Activated naive CD4-positive, alpha-beta T cell treated with anti-CD3 and anti-CD28 coated beads, Interleukin-2, amount 50 U/mL, for 24 hours (primary cell): ENCODE measurements at regions not wholly inside any gene's neighbourhood (a gene's known extent, or its start where the extent isn't known, plus 50 kb on each side); places are given as distances from the start of the nearest gene placed in this dataset.

ENCODE experiments used
- H3K27ac Mint-ChIP-seq: one replicate; pipeline ENCODE4 v1.8.0; 2021; ENCODE audit warnings: mild to moderate bottlenecking, mixed read lengths
- H3K27me3 Mint-ChIP-seq: one replicate; pipeline ENCODE4 v1.8.0; 2021; ENCODE audit warnings: mixed read lengths
- H3K36me3 Mint-ChIP-seq: one replicate; pipeline ENCODE4 v1.8.0; 2021; ENCODE audit warnings: mixed read lengths
- H3K4me1 Mint-ChIP-seq: one replicate; pipeline ENCODE4 v1.8.0; 2021; ENCODE audit warnings: mixed read lengths
- H3K4me3 Mint-ChIP-seq: one replicate; pipeline ENCODE4 v1.8.0; 2021; ENCODE audit warnings: mild to moderate bottlenecking, mixed read lengths
- H3K9me3 Mint-ChIP-seq: one replicate; pipeline ENCODE4 v1.8.0; 2021; ENCODE audit warnings: mixed read lengths

GRCh38 chrX:42089031-42089430, 165.7 kb upstream of the CASK start:
- Mint-ChIP-seq H3K9me3 (no peaks in the 10 kb centered on the region), H3K4me3 (no peak overlapping the region), H3K4me1 (peaks cover 2% of the 10 kb centered on the region), H3K27ac (no peak overlapping the region), H3K27me3 (no peaks in the 10 kb centered on the region), H3K36me3 (no peaks in the 10 kb centered on the region)

GRCh38 chrX:42087960-42088359, 164.6 kb upstream of the CASK start:
- no peak overlapping the region for H3K4me3 Mint-ChIP-seq
- H3K4me1 Mint-ChIP-seq = no peaks in the 10 kb centered on the region
- H3K36me3 Mint-ChIP-seq = no peaks in the 10 kb centered on the region
- H3K27me3 Mint-ChIP-seq = no peaks in the 10 kb centered on the region
- no peak overlapping the region for H3K27ac Mint-ChIP-seq
- no peaks in the 10 kb centered on the region for H3K9me3 Mint-ChIP-seq

- Mint-ChIP-seq H3K36me3 (no peaks in the 10 kb centered on the region), H3K9me3 (no peaks in the 10 kb centered on the region), H3K4me3 (no peak overlapping the region), H3K4me1 (no peaks in the 10 kb centered on the region), H3K27me3 (no peaks in the 10 kb centered on the region), H3K27ac (no peak overlapping the region)
Observed at GRCh38 chrX:42085836-42086235, 162.5 kb upstream of the CASK start.

- Mint-ChIP-seq H3K36me3 (no peaks in the 10 kb centered on the region), H3K4me1 (no peaks in the 10 kb centered on the region), H3K27ac (no peak overlapping the region), H3K27me3 (no peaks in the 10 kb centered on the region), H3K9me3 (no peaks in the 10 kb centered on the region), H3K4me3 (no peak overlapping the region)
Observed at GRCh38 chrX:42079968-42080367, 156.6 kb upstream of the CASK start.

- H3K4me1 Mint-ChIP-seq = no peaks in the 10 kb centered on the region
Observed at GRCh38 chrX:42077675-42078074, 154.3 kb upstream of the CASK start.

GRCh38 chrX:42075032-42075431, 151.7 kb upstream of the CASK start:
- Mint-ChIP-seq H3K9me3 (no peaks in the 10 kb centered on the region), H3K36me3 (no peaks in the 10 kb centered on the region), H3K27ac (no peak overlapping the region), H3K27me3 (no peaks in the 10 kb centered on the region), H3K4me1 (no peaks in the 10 kb centered on the region), H3K4me3 (no peak overlapping the region)

More at GRCh38 chrX:42077675-42078074, 154.3 kb upstream of the CASK start:
- Mint-ChIP-seq H3K27ac (no peak overlapping the region), H3K27me3 (no peaks in the 10 kb centered on the region), H3K9me3 (no peaks in the 10 kb centered on the region), H3K4me3 (no peak overlapping the region), H3K36me3 (no peaks in the 10 kb centered on the region)

GRCh38 chrX:42073448-42073847, 150.1 kb upstream of the CASK start:
- H3K27me3 Mint-ChIP-seq = no peaks in the 10 kb centered on the region
- no peak overlapping the region for H3K4me3 Mint-ChIP-seq
- no peaks in the 10 kb centered on the region for H3K9me3 Mint-ChIP-seq
- H3K4me1 Mint-ChIP-seq = no peaks in the 10 kb centered on the region
- H3K36me3 Mint-ChIP-seq = no peaks in the 10 kb centered on the region
- no peak overlapping the region for H3K27ac Mint-ChIP-seq

- H3K4me1 Mint-ChIP-seq = no peaks in the 10 kb centered on the region
- no peaks in the 10 kb centered on the region for H3K36me3 Mint-ChIP-seq
- H3K4me3 Mint-ChIP-seq = no peak overlapping the region
- H3K27ac Mint-ChIP-seq = no peak overlapping the region
- no peaks in the 10 kb centered on the region for H3K9me3 Mint-ChIP-seq
- no peaks in the 10 kb centered on the region for H3K27me3 Mint-ChIP-seq
Observed at GRCh38 chrX:42070866-42071265, 147.5 kb upstream of the CASK start.

- Mint-ChIP-seq H3K27ac (no peak overlapping the region), H3K9me3 (no peaks in the 10 kb centered on the region), H3K4me3 (no peak overlapping the region), H3K27me3 (no peaks in the 10 kb centered on the region), H3K4me1 (no peaks in the 10 kb centered on the region), H3K36me3 (no peaks in the 10 kb centered on the region)
Observed at GRCh38 chrX:42054256-42054655, 130.9 kb upstream of the CASK start.

- Mint-ChIP-seq H3K36me3 (no peaks in the 10 kb centered on the region), H3K4me1 (no peaks in the 10 kb centered on the region), H3K27me3 (no peaks in the 10 kb centered on the region), H3K9me3 (no peaks in the 10 kb centered on the region), H3K4me3 (no peak overlapping the region), H3K27ac (no peak overlapping the region)
Observed at GRCh38 chrX:42050345-42050744, 127.0 kb upstream of the CASK start.

GRCh38 chrX:42047886-42048285, 124.5 kb upstream of the CASK start:
- Mint-ChIP-seq H3K27me3 (no peaks in the 10 kb centered on the region), H3K4me3 (no peak overlapping the region), H3K4me1 (no peaks in the 10 kb centered on the region), H3K9me3 (no peaks in the 10 kb centered on the region), H3K27ac (no peak overlapping the region), H3K36me3 (no peaks in the 10 kb centered on the region)

GRCh38 chrX:42028109-42028508, 104.8 kb upstream of the CASK start:
- H3K4me3 Mint-ChIP-seq = no peak overlapping the region
- no peaks in the 10 kb centered on the region for H3K4me1 Mint-ChIP-seq
- no peaks in the 10 kb centered on the region for H3K27me3 Mint-ChIP-seq
- H3K9me3 Mint-ChIP-seq = peaks cover 4% of the 10 kb centered on the region
- no peaks in the 10 kb centered on the region for H3K36me3 Mint-ChIP-seq
- no peak overlapping the region for H3K27ac Mint-ChIP-seq

GRCh38 chrX:42027367-42028000, 104.1 kb upstream of the CASK start:
- no peak overlapping the region for H3K4me3 Mint-ChIP-seq
- peak overlapping the region; percentile 12 for H3K27ac Mint-ChIP-seq
- H3K9me3 Mint-ChIP-seq = no peaks in the 10 kb centered on the region
- H3K27me3 Mint-ChIP-seq = no peaks in the 10 kb centered on the region
- H3K36me3 Mint-ChIP-seq = no peaks in the 10 kb centered on the region
- H3K4me1 Mint-ChIP-seq = no peaks in the 10 kb centered on the region

GRCh38 chrX:42025861-42026260, 102.5 kb upstream of the CASK start:
- no peaks in the 10 kb centered on the region for H3K9me3 Mint-ChIP-seq
- H3K4me3 Mint-ChIP-seq = no peak overlapping the region
- peaks cover 8% of the 10 kb centered on the region for H3K4me1 Mint-ChIP-seq

GRCh38 chrX:42023122-42023521, 99.8 kb upstream of the CASK start:
- Mint-ChIP-seq H3K4me1 (peaks cover 20% of the 10 kb centered on the region), H3K4me3 (no peak overlapping the region), H3K27ac (no peak overlapping the region), H3K36me3 (no peaks in the 10 kb centered on the region), H3K27me3 (no peaks in the 10 kb centered on the region), H3K9me3 (no peaks in the 10 kb centered on the region)

More at GRCh38 chrX:42025861-42026260, 102.5 kb upstream of the CASK start:
- Mint-ChIP-seq H3K27me3 (no peaks in the 10 kb centered on the region), H3K27ac (no peak overlapping the region), H3K36me3 (no peaks in the 10 kb centered on the region)

GRCh38 chrX:42022158-42022557, 98.8 kb upstream of the CASK start:
- Mint-ChIP-seq H3K4me1 (peaks cover 20% of the 10 kb centered on the region), H3K36me3 (no peaks in the 10 kb centered on the region), H3K9me3 (no peaks in the 10 kb centered on the region), H3K4me3 (no peak overlapping the region), H3K27ac (peak overlapping the region; percentile 59), H3K27me3 (no peaks in the 10 kb centered on the region)

GRCh38 chrX:42021058-42021457, 97.7 kb upstream of the CASK start:
- no peaks in the 10 kb centered on the region for H3K27me3 Mint-ChIP-seq
- H3K4me3 Mint-ChIP-seq = no peak overlapping the region
- peaks cover 20% of the 10 kb centered on the region for H3K4me1 Mint-ChIP-seq
- H3K9me3 Mint-ChIP-seq = no peaks in the 10 kb centered on the region
- H3K27ac Mint-ChIP-seq = no peak overlapping the region
- H3K36me3 Mint-ChIP-seq = no peaks in the 10 kb centered on the region
